A549 (cell line): ENCODE measurements at regions not wholly inside any gene's neighbourhood (a gene's known extent, or its start where the extent isn't known, plus 50 kb on each side); places are given as distances from the start of the nearest gene placed in this dataset.

ENCODE experiments used
- ATAC-seq, 2 experiments: fragments of 200-7000 bp in 1 of 2; fragments of >200 bp in 1 of 2; cut with Nextera tagmentation in 1 of 2; cut with Tn5 transposase in 1 of 2; 3 replicates each; pipeline versions ENCODE4 v1.8.0 to v1.9.1; 2018 to 2020; ENCODE audit warnings: mild to moderate bottlenecking in 1 of 2, moderate library complexity in 1 of 2
- CTCF ChIA-PET: fragments of 300-600 bp; sonication (Branson Sonifier 250); formaldehyde crosslinking; extraction: SDS; loops from one replicate; lab custom pipeline; 2021; ENCODE audit warnings: antibody characterized with exemption, inconsistent platforms; lab: Yijun Ruan, JAX
- POLR2A ChIA-PET: fragments of 350-600 bp; formaldehyde crosslinking; extraction: SDS; loops from one replicate; lab custom pipeline; 2021; ENCODE audit warnings: antibody characterized with exemption, inconsistent platforms; lab: Yijun Ruan, JAX
- DNase-seq, 2 experiments: peaks; one replicate each; pipeline versions ENCODE4 v3.0.0 to v3.0.0-alpha.2; 2011 to 2016; ENCODE audit warnings: low read depth in 1 of 2, low spot score in 1 of 2
- FAIRE-seq: peaks from 2 replicates; lab custom pipeline; 2011; peaks lifted over from hg19 to GRCh38; lab: Jason Lieb, UNC
- H3K27ac ChIP-seq, 2 experiments: fragments of >200 bp; sonication (Bioruptor Twin); formaldehyde crosslinking; 3 replicates each; pipeline ENCODE4 v1.5.1; 2016 to 2017
- H3K4me1 ChIP-seq: fragments of >200 bp; sonication (Bioruptor Twin); formaldehyde crosslinking; 3 replicates; pipeline ENCODE4 v1.6.1; 2016
- H3K4me2 ChIP-seq: fragments of >200 bp; sonication (Bioruptor Twin); formaldehyde crosslinking; 3 replicates; pipeline ENCODE4 v1.6.1; 2016
- H3K4me3 ChIP-seq: fragments of >200 bp; sonication (Bioruptor Twin); formaldehyde crosslinking; 3 replicates; pipeline ENCODE4 v1.5.1; 2016
- H3K9me3 ChIP-seq: fragments of >200 bp; sonication (Bioruptor Twin); formaldehyde crosslinking; 3 replicates; pipeline ENCODE4 v1.6.1; 2016
- BHLHE40 ChIP-seq: IDR thresholded peaks from 2 replicates; pipeline ENCODE4 v1.6.1; 2012; ENCODE audit warnings: low read depth, low read length, inconsistent platforms
- CBX2 ChIP-seq: fragments of 200-600 bp; sonication (generic); IDR thresholded peaks from 2 replicates; pipeline ENCODE4 v1.6.1; 2016; ENCODE audit warnings: low read depth, mild to moderate bottlenecking, borderline replicate concordance
- CEBPB ChIP-seq, 2 experiments: fragments of >200 bp in 1 of 2; sonication (Bioruptor Twin) in 1 of 2; formaldehyde crosslinking in 1 of 2; IDR thresholded peaks; 2 replicates each; pipeline ENCODE4 v1.6.1; 2012 to 2016
- CHD2 ChIP-seq: fragments of 150-350 bp; IDR thresholded peaks from 2 replicates; pipeline ENCODE4 v1.6.1; 2014; ENCODE audit warnings: low read length; ENCODE audit not compliant: partially characterized antibody
- CHD4 ChIP-seq: fragments of 200-600 bp; sonication (generic); IDR thresholded peaks from 2 replicates; pipeline ENCODE4 v1.6.1; 2016; ENCODE audit warnings: antibody characterized with exemption, mild to moderate bottlenecking, borderline replicate concordance
- CTCF ChIP-seq: fragments of >200 bp; sonication (Bioruptor Twin); formaldehyde crosslinking; IDR thresholded peaks from 3 replicates; pipeline ENCODE4 v1.5.1; 2016
- EHMT2 ChIP-seq: fragments of 200-600 bp; sonication (generic); IDR thresholded peaks from 2 replicates; pipeline ENCODE4 v1.6.1; 2016; ENCODE audit warnings: antibody characterized with exemption, low read depth, mild to moderate bottlenecking, moderate library complexity
- FOSB ChIP-seq: fragments of 250-450 bp; sonication (Bioruptor Pico); IDR thresholded peaks from 2 replicates; pipeline ENCODE4 v1.5.0; 2020; ENCODE audit warnings: mild to moderate bottlenecking, moderate library complexity
- GATA3 ChIP-seq: IDR thresholded peaks from 2 replicates; pipeline ENCODE4 v1.6.1; 2012; ENCODE audit warnings: borderline replicate concordance
- HES2 ChIP-seq: fragments of >200 bp; sonication (Bioruptor Twin); formaldehyde crosslinking; IDR thresholded peaks from 2 replicates; pipeline ENCODE4 v1.6.1; 2016
- HEYL ChIP-seq: fragments of 250-450 bp; sonication (Bioruptor Pico); IDR thresholded peaks from 2 replicates; pipeline ENCODE4 v1.8.0; 2021; ENCODE audit warnings: mild to moderate bottlenecking, moderate library complexity
- HMGXB4 ChIP-seq: fragments of 250-450 bp; sonication (Bioruptor Pico); IDR thresholded peaks from 2 replicates; pipeline ENCODE4 v1.5.0; 2021; ENCODE audit warnings: mild to moderate bottlenecking, moderate library complexity, borderline replicate concordance
- HOXB5 ChIP-seq: fragments of 250-450 bp; sonication (Bioruptor Pico); IDR thresholded peaks from 2 replicates; pipeline ENCODE4 v1.5.0; 2020; ENCODE audit warnings: mild to moderate bottlenecking, moderate library complexity
- JUNB ChIP-seq: fragments of >200 bp; sonication (Bioruptor Twin); formaldehyde crosslinking; IDR thresholded peaks from 2 replicates; pipeline ENCODE4 v1.6.1; 2016
- MAX ChIP-seq: IDR thresholded peaks from 2 replicates; pipeline ENCODE4 v1.6.1; 2012
- MYC ChIP-seq: IDR thresholded peaks from 2 replicates; pipeline ENCODE4 v1.6.1; 2012; ENCODE audit warnings: mild to moderate bottlenecking, inconsistent platforms, low read length, improper control_type of control experiment, borderline replicate concordance
- NPAS2 ChIP-seq: fragments of 250-450 bp; sonication (Bioruptor Pico); IDR thresholded peaks from 2 replicates; pipeline ENCODE4 v1.8.0; 2022; ENCODE audit warnings: mild to moderate bottlenecking, moderate library complexity, borderline replicate concordance
- NR3C1 ChIP-seq: fragments of >200 bp; sonication (Bioruptor Twin); formaldehyde crosslinking; IDR thresholded peaks from 3 replicates; pipeline ENCODE4 v1.6.1; 2017
- PHF8 ChIP-seq: fragments of 200-600 bp; sonication (generic); IDR thresholded peaks from 2 replicates; pipeline ENCODE4 v1.6.1; 2016; ENCODE audit warnings: low read depth, mild to moderate bottlenecking, antibody characterized with exemption, moderate library complexity, borderline replicate concordance
- POLR2A ChIP-seq: IDR thresholded peaks from 2 replicates; pipeline ENCODE4 v1.6.1; 2012; ENCODE audit warnings: mild to moderate bottlenecking, low read length
- RARB ChIP-seq: fragments of 250-450 bp; sonication (Bioruptor Pico); IDR thresholded peaks from 2 replicates; pipeline ENCODE4 v1.8.0; 2021; ENCODE audit warnings: mild to moderate bottlenecking, moderate library complexity
- RCOR1 ChIP-seq: fragments of 150-350 bp; IDR thresholded peaks from 2 replicates; pipeline ENCODE4 v1.6.1; 2014; ENCODE audit warnings: antibody characterized with exemption, low read length, low read depth
- REST ChIP-seq: fragments of 200-600 bp; sonication (generic); IDR thresholded peaks from 2 replicates; pipeline ENCODE4 v1.6.1; 2016; ENCODE audit warnings: antibody characterized with exemption, mild to moderate bottlenecking, moderate library complexity
- USF2 ChIP-seq: fragments of 450-650 bp; IDR thresholded peaks from 2 replicates; pipeline ENCODE4 v1.6.1; 2014; ENCODE audit warnings: antibody characterized with exemption
- ZFP36 ChIP-seq: fragments of 450-650 bp; IDR thresholded peaks from 2 replicates; pipeline ENCODE4 v1.6.1; 2014; ENCODE audit warnings: borderline replicate concordance; ENCODE audit not compliant: partially characterized antibody
- WGBS: methylation state at CpG from one replicate; pipeline ENCODE4 v1.1.6; 2017; ENCODE audit errors: missing lambda C conversion rate; 5-methylcytosine and 5-hydroxymethylcytosine counted together

- DNase-seq (no peak), FAIRE-seq (no peak), ATAC-seq (no peak)
- ChIA-PET POLR2A (no interaction called here), CTCF (interaction anchor here (0.6 to 3.9 kb wide), 17 partner anchors 8 to 1018 kb away, joined by 3 to 32 read pairs (median 3); no protein-coding TSS in a partner anchor)
- H3K27ac ChIP-seq = no peak overlapping the region; a peak in 1 of 6 replicates
- TF ChIP-seq RARB (CRISPR knock-in tag) (no peak), PHF8 (no peak), HMGXB4 (CRISPR knock-in tag) (no peak), NPAS2 (CRISPR knock-in tag) (no peak), CEBPB (IDR thresholded peaks at IDR 0.05) (no peak), USF2 (no peak), MYC (no peak), CHD4 (no peak), EHMT2 (no peak), HES2 (no peak), HEYL (CRISPR knock-in tag) (no peak), GATA3 (no peak), CHD2 (no peak), CBX2 (no peak), ZFP36 (no peak), BHLHE40 (no peak), REST (no peak)
- 0 out of 3 replicates have a peak, but pooled peaks cover 2% of the 10 kb centered on the region for H3K9me3 ChIP-seq
- H3K4me3 ChIP-seq = no peak overlapping the region
- 94% methylated on average over 1 of the region's 1 CpG for WGBS
- no peak overlapping the region for H3K4me2 ChIP-seq
- H3K4me1 ChIP-seq = peaks cover 29% of the 10 kb centered on the region
These were observed 67.0 kb upstream of the ARID5B start for GRCh38 chr10:61834519-61834918.

- Histone ChIP-seq H3K4me2 (peak overlapping the region; percentile 89), H3K27ac (peak overlapping the region; percentile 14 to 45; a peak in 4 of 6 replicates)
- peak; percentile 58 for TF ChIP-seq CTCF
- no peak for TF ChIP-seq RCOR1
- TF ChIP-seq JUNB = peak; percentile 14; the same call in 1 of the 2 replicates
- no peak for TF ChIP-seq NPAS2 (CRISPR knock-in tag)
- TF ChIP-seq HMGXB4 (CRISPR knock-in tag) = no peak
- TF ChIP-seq POLR2A = no peak
- TF ChIP-seq CEBPB (IDR thresholded peaks at IDR 0.05) = 0 out of 4 replicates have a peak, but pooled peaks of 1 of the 2 experiments have one; percentile 12
- TF ChIP-seq FOSB (CRISPR knock-in tag) = no peak
- TF ChIP-seq MAX = no peak
- TF ChIP-seq NR3C1 = no peak
- TF ChIP-seq HOXB5 = 0 out of 2 replicates have a peak, but pooled peaks have one; percentile 26
These were observed 66.2 kb upstream of the ARID5B start for GRCh38 chr10:61835069-61835945.

More at GRCh38 chr10:61835069-61835945, 66.2 kb upstream of the ARID5B start:
- Histone ChIP-seq H3K9me3 (0 out of 3 replicates have a peak, but pooled peaks cover 2% of the 10 kb centered on the region), H3K4me3 (no peak overlapping the region), H3K4me1 (peaks cover 29% of the 10 kb centered on the region)
- FAIRE-seq (no peak), ATAC-seq (peak in 1 of 2 experiments; percentile 67; a peak in 3 of 6 replicates), DNase-seq (peak; percentile 13 to 73)
- ChIA-PET CTCF (interaction anchor here (0.6 to 3.9 kb wide), 19 partner anchors 8 to 1018 kb away, joined by 3 to 32 read pairs (median 3); no protein-coding TSS in a partner anchor), POLR2A (no interaction called here)
- WGBS = 38% methylated on average over 8 of the region's 8 CpGs
